ENCODE measurements at regions not wholly inside any gene's neighbourhood (a gene's known extent, or its start where the extent isn't known, plus 50 kb on each side); places are given as distances from the start of the nearest gene placed in this dataset.

- TF ChIP-seq CTCF (conservative IDR thresholded peaks at IDR 0.05; ENCODE audit: low read depth in 2 of 2): no peak
- TF ChIP-seq POLR2AphosphoS5 (IDR thresholded peaks at IDR 0.05; ENCODE audit: low read depth): no peak
- no peak for TF ChIP-seq EZH2phosphoT487 (IDR thresholded peaks at IDR 0.05; ENCODE audit: unreplicated experiment)
- no peak for TF ChIP-seq EZH2 (IDR thresholded peaks at IDR 0.05; ENCODE audit: low read depth, unreplicated experiment)
- TF ChIP-seq REST (IDR thresholded peaks at IDR 0.05; ENCODE audit: unreplicated experiment): no peak
- TF ChIP-seq ZNF331 (CRISPR knock-in tag; IDR thresholded peaks at IDR 0.05; ENCODE audit: low read depth): no peak
- TF ChIP-seq NANOG (IDR thresholded peaks at IDR 0.05; ENCODE audit: borderline replicate concordance): no peak
Observed at GRCh38 chr15:68498076-68498475, 66.1 kb upstream of the ITGA11 start.
